ENCODE measurements at regions not wholly inside any gene's neighbourhood (a gene's known extent, or its start where the extent isn't known, plus 50 kb on each side); places are given as distances from the start of the nearest gene placed in this dataset.
"Not testable (repeated sequence)": the region's sequence is repeated elsewhere in the genome, so short reads cannot be mapped to it uniquely, and the experiment has no call there.

DNA sequence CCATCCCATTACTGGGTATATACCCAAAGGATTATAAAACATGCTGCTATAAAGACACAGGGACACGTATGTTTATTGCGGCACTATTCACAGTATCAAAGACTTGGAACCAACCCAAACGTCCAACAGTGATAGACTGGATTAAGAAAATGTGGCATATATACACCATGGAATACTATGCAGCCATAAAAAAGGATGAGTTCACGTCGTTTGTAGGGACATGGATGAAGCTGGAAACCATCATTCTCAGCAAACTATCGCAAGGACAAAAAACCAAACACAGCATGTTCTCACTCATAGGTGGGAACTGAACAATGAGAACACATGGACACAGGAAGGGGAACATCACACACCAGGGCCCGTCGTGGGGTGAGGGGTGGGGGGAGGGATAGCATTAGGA lies 106.1 kb downstream of the CHD1L start:
- DNase-seq: not testable (repeated sequence)

DNA sequence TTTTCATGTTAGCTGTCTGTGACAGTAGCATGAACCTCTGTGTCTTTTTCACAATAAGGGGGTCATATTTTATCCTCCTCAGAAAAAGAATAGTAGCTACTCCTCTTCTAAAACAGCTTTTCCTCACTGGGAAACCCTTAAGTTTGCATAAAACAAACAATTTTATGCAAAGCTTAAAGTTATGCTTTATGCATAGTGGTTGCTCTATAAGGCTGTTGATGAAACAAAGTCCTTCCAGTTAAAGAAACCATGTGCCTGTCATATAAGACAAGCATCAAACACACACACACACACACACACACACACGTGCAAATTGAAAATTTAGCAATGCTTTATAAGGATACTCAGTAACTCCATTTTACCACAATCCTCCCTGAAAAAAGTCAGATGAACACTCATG lies 107.0 kb downstream of the CHD1L start:
- DNase-seq: no peak

DNA sequence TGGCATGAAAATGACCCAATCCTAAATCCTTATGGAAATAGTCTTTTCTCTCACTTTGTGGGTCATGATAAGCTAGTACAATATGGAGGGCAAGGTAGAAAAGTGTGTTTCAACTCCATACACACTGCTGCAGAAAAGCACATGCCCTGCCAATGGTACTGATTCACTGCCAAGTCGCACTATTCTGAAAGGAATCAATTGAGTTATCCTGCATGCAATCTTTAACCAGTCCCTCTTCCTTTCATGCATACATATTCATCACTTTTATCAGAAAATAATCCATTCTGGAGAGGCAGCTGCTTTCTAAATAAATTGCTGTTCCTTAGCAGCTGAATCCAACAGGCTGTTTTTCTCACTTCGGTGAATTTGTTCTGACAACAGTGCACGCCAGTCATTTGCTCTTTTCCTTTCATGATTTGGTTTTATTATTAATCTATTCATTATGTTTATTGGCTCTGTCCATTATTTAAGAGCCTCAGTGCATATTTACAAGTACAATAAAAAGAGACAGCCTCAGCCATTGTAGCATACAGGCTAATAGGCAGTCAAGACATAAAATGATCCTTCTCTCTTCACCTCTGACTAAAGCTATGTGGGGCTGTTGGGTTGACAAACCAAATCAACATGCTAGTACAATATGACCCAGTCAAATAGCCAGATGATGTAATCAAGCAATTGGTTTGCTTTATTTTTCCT lies 108.8 kb downstream of the CHD1L start:
- DNase-seq: no peak

DNA sequence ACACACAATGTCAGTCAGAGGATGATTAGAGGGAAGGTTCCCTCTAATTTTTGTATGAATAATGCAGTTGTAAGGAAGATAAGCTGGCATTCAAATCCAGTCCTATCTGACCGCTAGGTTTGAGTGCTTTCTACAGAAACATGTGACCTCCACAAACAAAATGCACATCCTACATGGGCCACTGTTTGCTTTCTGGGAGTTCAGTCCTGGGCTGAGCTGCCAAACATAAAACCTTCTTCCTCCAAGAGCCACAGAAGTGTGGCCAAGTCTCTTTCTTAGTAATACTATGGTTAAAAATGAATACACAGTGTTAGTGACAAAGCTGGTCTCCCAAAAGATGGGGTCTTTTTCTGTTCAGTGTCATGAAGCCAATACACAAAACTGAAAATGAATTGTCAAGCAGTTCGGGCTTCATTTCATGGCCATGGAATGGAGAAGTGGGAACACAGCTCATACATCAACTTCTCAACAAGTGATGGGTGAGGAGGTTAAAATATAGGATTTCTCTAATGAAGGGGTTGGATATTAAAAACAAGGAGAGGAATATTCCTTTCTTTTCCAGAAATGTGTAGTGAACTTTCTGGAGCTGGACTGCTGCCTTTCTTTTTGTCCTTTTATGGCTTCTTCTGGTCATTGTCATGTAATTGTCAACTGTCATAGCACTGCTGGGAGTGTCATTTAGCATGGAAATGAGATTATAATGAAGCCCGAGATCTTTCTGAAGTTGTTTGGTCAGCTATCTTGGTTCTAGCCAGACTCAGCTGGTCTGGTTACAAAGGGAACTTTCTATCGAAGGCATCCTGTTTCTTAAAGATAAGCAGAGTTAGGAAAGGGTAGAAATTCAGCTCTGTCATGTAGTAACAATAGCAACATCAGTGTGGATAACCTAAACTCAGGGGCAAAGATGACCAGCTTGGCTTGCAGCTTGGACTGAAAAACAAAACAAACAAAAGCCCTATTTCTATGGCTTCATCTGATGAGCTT lies 135.1 kb downstream of the CHD1L start:
- no peak for DNase-seq

DNA sequence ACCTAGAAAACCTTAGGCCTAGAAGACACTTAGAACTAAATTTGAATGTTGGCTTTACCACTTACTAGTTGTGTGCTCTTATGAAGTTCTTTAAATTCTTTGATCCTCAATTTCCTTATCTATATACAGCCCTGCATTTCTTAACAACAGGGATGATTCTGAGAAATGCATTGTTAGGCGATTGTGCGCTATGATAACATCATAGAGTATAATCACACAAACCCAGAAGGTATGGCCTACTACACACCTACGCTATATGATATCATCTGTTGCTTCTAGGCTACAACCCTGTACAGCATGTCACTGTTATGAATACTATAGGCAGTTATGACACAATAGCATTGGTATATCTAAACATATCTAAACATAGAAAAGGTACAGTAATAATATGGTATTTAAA lies 137.4 kb downstream of the CHD1L start:
- DNase-seq: no peak

DNA sequence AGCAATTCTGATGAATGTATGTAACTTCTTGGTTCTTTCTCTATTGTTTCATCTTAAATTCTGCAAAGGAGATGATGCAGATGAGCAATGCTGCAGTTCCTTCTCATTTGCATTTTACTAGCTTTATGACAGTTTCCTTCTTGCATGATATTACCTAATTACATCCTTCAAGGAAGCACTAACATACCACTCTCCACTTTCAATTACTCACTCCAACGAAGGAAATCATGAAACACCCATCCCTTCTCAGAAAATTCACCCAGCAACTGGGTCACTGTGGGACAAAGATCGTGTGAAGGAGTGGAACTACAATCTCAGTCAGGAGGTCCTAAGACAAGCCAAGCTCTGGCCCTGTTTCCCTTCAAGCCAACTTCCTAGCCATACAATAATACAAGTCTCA lies 142.3 kb downstream of the CHD1L start:
- DNase-seq: no peak

DNA sequence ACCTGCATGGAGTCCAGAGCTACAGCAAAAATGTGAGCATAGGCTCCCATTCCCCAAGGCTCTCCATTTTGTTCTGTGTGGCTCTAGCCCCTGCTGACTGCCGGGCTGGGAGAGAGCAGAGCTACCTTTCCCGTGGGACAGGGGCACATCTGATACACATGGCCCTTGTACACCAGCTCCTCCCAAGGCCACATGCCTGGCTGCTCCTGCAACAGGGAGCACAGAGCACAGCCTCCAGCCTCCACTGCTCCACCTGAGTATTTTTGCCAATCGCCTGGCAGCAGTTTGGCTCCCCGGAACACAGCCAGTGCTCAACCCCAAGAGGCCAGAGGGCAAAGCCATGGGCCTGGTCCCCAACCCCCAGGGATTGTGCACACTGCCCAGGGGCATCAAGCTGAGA lies 146.5 kb downstream of the CHD1L start:
- DNase-seq: no peak

DNA sequence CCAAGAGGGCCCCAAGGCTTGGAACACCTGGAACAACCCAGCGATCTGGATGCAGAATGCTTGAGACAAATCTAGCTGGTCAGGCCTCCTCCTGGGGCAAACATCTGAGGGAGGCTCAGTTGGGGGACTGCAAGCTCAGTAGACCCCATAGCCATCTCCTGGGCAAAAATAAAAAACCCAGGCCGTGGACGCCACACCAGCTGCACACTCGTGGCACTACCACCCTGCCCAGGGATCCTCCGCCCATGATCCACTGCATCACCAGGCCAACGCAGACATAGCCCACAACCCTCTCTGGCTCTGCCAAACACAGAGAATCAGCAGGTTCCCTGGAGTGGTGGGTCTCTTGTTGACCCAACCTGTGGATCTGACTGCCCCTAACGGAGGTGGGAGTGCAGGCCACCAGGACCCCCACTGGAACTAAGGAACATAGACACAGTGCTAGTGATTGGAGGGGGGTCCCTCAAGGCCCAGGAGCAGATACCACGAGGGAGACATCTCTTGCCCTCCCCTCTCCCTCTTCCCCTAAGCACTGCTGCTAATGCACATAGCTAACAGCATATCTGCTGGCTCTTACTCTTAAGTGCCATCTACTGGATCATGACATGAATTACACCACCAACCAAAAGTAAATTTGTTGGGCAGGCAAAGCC lies 147.2 kb downstream of the CHD1L start:
- DNase-seq: peak; percentile 29 to 45

DNA sequence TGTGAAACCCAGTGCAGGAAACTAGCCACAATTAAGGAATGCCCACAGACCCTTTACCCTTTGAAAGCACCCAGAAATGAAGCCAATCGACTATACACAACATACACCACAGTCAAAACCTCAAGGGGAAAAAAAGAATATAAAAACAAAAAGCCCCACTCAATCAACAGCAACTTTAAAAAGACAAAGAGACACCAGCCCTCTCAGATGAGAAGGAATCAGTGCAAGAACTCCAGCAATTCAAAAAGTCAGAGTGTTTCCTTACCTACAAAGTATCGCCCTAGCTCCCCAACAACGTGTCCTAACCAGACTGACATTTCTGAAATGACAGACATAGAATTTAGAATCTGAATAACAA lies 147.7 kb downstream of the CHD1L start:
- DNase-seq: no peak

DNA sequence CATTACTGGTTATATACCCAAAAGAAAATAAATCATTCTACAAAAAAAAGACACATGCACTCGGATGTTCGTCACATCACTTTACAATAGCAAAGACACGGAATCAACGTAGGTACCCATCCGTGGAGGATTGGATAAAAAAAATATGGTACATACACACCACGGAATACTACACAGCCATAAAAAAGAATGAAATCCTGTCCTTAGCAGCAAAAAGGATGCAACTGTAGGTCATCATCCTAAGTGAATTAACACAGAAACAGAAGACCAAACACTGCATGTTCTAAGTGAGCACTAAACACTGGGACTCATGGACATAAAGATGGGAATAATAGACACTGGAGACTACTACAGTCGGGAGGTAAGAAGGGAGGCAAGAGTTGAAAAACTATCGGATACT lies 148.6 kb downstream of the CHD1L start:
- DNase-seq: no peak

DNA sequence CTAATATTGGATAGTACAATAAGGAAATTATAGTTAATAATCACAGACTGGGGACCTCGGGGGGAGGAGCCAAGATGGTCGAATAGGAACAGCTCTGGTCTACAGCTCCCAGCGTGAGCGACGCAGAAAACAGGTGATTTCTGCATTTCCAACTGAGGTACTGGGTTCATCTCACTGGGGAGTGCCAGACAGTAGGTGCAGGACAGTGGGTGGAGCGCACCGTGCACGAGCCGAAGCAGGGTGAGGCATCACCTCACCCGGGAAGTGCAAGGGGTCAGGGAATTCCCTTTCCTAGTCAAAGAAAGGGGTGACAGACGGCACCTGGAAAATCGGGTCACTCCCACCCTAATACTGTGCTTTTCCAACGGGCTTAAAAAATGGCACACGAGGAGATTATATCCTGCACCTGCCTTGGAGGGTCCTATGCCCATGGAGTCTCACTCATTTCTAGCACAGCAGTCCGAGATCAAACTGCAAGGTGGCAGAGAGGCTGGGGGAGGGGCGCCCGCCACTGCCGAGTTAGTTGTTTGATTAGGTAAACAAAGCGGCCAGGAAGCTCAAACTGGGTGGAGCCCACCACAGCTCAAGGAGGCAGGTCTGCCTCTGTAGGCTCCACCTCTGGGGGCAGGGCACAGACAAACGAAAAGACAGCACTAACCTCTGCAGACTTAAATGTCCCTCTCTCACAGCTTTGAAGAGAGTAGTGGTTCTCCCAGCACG lies 138.8 kb upstream of the BCL9 start:
- not testable (repeated sequence) for DNase-seq

DNA sequence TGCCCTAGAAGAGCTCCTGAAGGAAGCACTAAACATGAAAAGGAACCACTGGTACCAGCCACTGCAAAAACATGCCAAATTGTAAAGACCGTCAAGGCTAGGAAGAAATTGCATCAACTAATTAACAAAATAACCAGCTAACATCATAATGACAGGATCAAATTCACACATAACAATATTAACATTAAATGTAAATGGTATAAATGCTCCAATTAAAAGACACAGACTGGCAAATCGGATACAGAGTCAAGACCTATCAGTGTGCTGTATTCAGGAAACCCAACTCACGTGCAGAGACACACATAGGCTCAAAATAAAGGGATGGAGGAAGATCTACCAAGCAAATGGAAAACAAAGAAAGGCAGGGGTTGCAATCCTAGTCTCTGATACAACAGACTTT lies 137.0 kb upstream of the BCL9 start:
- not testable (repeated sequence) for DNase-seq

DNA sequence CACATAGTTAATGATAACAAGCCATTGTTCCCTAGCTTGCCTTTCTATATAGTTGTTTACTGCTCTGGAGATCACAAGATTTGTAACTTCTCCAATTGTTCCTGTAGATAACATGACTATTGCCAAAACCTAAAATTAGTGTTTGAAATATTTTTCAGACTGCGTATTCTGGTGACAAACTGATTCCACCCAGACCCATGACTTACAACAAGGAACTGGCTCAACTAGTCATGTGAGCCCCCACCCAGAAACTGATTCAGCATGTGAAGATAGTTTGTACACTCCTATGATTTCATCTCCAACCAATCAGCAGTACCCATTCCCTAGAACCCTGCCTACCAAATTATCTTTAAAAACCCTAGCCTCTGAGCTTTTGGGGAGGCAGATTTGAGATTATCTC lies 131.4 kb upstream of the BCL9 start:
- no peak for DNase-seq

DNA sequence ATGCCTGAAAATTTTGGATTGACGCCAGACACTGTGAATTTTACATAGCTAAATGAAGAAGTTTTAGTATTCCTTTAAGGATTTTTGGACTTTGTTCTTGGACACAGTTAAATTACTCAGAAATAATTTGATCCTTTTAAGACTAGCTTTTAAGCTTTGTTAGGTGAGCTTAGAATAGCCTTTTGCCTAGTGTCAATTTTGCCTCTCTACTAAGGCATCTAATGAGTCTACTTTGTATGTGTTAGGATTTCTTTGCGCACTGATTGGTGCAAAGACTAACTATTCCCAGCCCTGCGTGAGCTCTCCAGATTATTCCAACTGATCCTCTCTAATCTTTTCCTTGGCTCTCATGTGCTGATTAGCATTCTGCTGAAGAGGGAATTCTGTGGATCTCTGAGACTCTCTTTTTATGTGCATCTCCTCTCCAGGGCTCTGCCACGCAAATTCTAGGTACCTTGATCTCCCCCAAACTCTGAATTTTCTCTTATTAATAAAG lies 128.1 kb upstream of the BCL9 start:
- peak in 1 of 2 experiments; percentile 2 for DNase-seq

DNA sequence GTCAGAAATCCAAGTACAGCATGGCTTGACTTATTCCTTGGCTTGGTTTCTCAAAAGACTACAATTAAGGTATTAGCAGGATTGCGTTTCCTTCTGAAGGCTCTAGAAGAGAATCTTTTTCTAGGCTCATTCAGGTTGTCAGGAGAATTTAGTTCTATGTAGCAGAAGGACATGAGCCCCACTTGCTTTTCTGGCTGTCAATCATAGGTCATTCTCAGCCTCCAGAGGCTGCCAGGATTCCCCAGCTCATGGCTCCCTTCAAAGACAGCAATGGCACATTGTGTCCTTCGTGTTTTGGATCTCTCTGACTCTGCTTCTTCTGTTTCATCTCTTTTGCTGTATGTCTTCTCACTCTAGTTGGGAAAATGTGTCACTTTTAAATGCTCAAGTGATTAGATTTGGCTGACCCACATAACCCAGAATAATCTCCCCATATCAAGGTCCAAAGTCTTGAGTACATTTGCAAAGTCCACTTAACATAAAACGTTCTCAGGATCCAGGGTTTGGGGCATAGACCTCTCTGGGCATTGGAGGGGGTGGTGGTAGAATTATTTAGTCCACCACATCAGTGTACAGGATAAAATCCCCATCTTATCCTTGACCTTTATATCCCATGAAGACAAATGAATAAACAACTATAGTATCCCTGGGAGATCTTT lies 126.7 kb upstream of the BCL9 start:
- no peak for DNase-seq

DNA sequence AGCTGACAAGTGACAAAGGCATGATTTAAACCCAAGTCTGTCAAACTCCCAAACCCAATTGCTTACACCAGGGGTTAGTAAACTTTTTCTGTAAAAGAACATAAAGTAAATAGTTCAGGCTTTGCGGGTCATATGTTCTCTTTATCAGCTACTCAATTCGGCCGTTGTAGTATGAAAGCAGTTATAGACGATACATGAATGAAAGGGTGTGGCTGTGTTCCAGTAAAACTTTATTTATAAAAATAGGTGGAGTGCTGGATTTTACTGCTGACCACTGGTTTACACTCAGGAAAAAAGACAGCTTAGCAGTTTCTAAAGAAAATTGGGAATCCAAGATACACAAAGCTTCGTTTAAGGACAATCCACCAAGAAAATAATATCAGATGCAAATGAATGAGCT lies 124.3 kb upstream of the BCL9 start:
- no peak for DNase-seq

DNA sequence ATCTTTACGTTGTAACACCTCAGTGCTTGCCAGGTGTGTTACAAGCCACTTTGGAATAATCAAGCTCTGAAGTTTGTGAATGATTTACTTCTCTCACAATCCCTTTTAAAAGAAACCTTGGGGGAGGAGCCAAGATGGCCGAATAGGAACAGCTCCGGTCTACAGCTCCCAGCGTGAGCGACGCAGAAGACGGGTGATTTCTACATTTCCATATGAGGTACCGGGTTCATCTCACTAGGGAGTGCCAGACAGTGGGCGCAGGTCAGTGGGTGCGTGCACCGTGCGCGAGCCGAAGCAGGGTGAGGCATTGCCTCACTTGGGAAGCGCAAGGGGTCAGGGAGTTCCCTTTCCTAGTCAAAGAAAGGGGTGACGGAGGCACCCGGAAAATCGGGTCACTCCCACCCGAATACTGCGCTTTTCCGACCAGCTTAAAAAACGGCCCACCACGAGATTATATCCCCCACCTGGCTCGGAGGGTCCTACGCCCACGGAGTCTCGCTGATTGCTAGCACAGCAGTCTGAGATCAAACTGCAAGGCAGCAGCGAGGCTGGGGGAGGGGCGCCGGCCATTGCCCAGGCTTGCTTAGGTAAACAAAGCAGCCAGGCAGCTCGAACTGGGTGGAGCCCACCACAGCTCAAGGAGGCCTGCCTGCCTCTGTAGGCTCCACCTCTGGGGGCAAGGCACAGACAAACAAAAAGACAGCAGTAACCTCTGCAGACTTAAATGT lies 118.0 kb upstream of the BCL9 start:
- DNase-seq: not testable (repeated sequence)

DNA sequence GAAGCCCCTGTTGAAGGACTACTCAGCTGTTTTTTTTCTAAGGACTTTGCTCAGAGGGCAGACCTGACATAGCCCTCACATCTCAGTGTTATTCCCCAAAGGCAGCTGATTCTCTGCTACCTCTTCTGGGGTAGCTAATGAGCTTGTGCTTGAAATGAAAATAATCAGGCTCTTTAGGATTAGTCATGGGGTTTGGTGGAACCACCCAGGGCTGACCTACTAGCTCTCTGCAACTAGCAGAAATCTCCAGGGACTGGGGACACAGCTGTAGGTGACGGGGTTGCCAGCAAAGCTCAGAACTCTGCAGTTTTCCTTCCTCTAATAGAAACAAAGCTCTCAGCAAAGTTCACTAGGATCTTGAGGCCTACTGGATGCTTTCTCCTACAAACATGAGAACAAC lies 106.4 kb upstream of the BCL9 start:
- no peak for DNase-seq

DNA sequence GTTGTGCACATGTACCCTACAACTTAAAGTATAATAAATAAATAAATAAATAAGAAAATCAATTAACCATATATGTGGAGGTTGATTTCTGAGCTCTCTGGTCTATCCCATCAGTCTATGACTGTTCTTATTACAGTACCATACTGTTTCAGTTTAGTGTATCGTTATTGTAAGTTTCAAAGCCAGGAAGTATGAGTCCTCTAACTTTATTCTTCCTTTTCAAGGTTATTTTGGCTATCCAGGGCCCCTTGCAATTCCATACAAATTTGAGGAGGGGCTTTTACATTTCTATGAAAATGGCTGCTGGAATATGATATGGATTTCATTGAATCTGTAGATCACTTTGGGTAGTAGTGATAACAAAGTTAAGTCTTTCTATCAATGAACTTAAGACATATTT lies 96.9 kb upstream of the BCL9 start:
- DNase-seq: no peak

DNA sequence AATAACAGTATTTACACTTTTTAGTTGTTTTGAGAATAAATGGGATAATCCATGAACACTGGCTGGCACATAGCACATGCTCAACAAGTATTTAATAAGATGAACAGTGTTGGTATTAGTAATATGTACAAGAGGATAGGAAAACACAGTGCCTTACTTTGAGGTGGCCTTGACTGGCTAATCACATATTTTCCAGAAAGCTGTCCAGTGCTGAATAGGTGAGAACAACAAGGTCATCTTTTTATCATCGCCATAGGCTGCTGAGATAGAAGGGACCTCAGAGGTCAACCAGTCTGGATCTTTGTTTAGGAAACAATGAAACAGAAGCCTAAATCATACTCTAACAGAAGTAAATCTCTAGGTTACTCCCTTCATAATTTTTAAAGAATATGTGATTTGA lies 89.7 kb upstream of the BCL9 start:
- no peak for DNase-seq

DNA sequence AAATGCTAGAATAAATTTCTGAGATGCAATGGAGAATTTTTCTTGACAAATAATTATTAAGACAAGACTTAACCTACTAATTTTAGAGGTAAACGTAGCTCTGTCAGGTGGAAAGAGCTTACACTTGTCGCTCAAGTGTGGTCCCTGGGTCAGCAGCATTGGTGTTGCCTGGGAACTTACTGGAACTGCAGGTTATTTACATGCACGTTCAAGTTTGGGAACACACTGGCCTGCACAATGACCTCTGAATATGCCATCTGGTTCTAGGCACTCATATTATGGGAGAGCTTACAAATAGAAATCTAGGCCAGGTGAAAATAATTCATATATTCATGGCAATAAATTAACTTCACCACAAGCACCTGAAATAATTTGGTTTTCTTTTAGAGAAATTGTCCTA lies 88.5 kb upstream of the BCL9 start:
- no peak for DNase-seq

DNA sequence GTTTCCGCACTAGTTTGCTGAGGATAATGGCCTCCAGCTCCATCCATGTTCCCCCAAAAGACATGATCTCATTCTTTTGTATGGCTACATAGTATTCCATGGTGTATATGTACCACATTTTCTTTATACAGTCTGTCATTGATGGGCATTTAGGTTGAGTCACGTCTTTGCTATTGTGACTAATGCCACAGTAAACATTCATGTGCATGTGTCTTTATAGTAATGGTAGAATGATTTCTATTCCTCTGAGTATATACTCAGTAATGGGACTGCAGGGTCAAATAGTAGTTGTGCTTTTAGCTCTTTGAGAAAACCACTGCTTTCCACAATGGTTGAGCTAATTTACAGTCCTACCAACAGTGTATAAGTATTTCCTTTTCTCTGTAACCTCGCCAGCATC lies 78.3 kb upstream of the BCL9 start:
- no peak for DNase-seq

Data from NCI-H524 (cell line).